ENCODE measurements at regions not wholly inside any gene's neighbourhood (a gene's known extent, or its start where the extent isn't known, plus 50 kb on each side); places are given as distances from the start of the nearest gene placed in this dataset.

- H3K27ac Mint-ChIP-seq (ENCODE audit: unreplicated experiment): no peak overlapping the region
- BruUV-seq (replicated peaks): no TSS peak
- ChIA-PET POLR2A (no interaction called here), CTCF (interaction anchor here (0.8 kb wide), 2 partner anchors 15 to 916 kb away, joined by 3 to 5 read pairs; no protein-coding TSS in a partner anchor)
- no peaks in the 10 kb centered on the region for H3K36me3 ChIP-seq (ENCODE audit: control insufficient read depth, insufficient read depth, low read length)
- no peaks in the 10 kb centered on the region for H3K27me3 Mint-ChIP-seq (ENCODE audit: insufficient read depth, unreplicated experiment)
- H3K4me1 Mint-ChIP-seq (ENCODE audit: low read depth, unreplicated experiment): peaks cover 31% of the 10 kb centered on the region
- peaks cover 34% of the 10 kb centered on the region for H3K4me1 ChIP-seq
- no peaks in the 10 kb centered on the region for H3K9me3 Mint-ChIP-seq (ENCODE audit: unreplicated experiment)
- peaks cover 4% of the 10 kb centered on the region for H3K36me3 Mint-ChIP-seq (ENCODE audit: insufficient read depth, unreplicated experiment)
- 0 out of 2 replicates have a peak, but pooled peaks cover 3% of the 10 kb centered on the region for H3K9me3 ChIP-seq
- TF ChIP-seq, protein P1, sequence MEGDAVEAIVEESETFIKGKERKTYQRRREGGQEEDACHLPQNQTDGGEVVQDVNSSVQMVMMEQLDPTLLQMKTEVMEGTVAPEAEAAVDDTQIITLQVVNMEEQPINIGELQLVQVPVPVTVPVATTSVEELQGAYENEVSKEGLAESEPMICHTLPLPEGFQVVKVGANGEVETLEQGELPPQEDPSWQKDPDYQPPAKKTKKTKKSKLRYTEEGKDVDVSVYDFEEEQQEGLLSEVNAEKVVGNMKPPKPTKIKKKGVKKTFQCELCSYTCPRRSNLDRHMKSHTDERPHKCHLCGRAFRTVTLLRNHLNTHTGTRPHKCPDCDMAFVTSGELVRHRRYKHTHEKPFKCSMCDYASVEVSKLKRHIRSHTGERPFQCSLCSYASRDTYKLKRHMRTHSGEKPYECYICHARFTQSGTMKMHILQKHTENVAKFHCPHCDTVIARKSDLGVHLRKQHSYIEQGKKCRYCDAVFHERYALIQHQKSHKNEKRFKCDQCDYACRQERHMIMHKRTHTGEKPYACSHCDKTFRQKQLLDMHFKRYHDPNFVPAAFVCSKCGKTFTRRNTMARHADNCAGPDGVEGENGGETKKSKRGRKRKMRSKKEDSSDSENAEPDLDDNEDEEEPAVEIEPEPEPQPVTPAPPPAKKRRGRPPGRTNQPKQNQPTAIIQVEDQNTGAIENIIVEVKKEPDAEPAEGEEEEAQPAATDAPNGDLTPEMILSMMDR (IDR thresholded peaks at IDR 0.05; ENCODE audit: insufficient read depth in 1 of 2, low read depth in 1 of 2, low read length in 1 of 2, severe bottlenecking in 1 of 2, unreplicated experiment in 1 of 2): no peak
- no peak overlapping the region for H3K4me3 Mint-ChIP-seq (ENCODE audit: unreplicated experiment)
- no peaks in the 10 kb centered on the region for H3K27me3 ChIP-seq (replicated peaks; ENCODE audit: control insufficient read depth, insufficient read depth, low read length)
- intact Hi-C loops (cut with micrococcal nuclease; ENCODE audit: unreplicated experiment): loop anchor here (1.0 to 2.0 kb wide), 6 partner anchors 15 to 917 kb away; no protein-coding TSS in a partner anchor
- H3K4me3 ChIP-seq (ENCODE audit: low read depth, low read length): no peak overlapping the region
- no peak for DNase-seq
Observed at GRCh38 chr3:188037965-188038581, 115.9 kb upstream of the LPP start.

DNA sequence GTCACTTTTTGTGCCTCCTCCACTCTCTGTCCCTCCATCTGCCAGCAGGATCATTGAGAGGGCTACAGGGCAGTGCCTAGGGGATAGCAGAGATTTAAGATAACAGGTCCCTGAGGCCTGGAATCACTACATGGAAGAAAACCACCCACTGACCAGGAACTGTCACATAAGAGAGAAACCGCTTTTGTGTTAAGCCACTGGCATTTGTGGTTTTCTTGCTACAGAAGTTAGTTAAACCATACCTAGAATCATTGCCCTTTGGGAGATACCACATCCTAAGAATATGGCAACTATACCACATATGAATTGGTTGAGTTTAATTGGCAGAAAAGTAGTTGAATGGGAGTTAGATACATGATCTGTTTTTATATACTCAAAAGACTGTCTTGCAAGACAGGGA, 112.8 kb upstream of the LPP start:
- intact Hi-C loops (cut with micrococcal nuclease; ENCODE audit: unreplicated experiment): no loop called here
- H3K4me3 ChIP-seq (ENCODE audit: low read depth, low read length): no peak overlapping the region
- H3K9me3 Mint-ChIP-seq (ENCODE audit: unreplicated experiment): no peaks in the 10 kb centered on the region
- CTCF ChIA-PET: no interaction called here
- peaks cover 22% of the 10 kb centered on the region for H3K4me1 ChIP-seq
- no peaks in the 10 kb centered on the region for H3K9me3 ChIP-seq
- peaks cover 4% of the 10 kb centered on the region for H3K36me3 Mint-ChIP-seq (ENCODE audit: insufficient read depth, unreplicated experiment)
- no peaks in the 10 kb centered on the region for H3K27me3 ChIP-seq (replicated peaks; ENCODE audit: control insufficient read depth, insufficient read depth, low read length)
- H3K36me3 ChIP-seq (ENCODE audit: control insufficient read depth, insufficient read depth, low read length): no peaks in the 10 kb centered on the region
- DNase-seq: no peak
- H3K27me3 Mint-ChIP-seq (ENCODE audit: insufficient read depth, unreplicated experiment): no peaks in the 10 kb centered on the region
- POLR2A ChIA-PET: no interaction called here
- no peak overlapping the region for H3K27ac Mint-ChIP-seq (ENCODE audit: unreplicated experiment)
- TF ChIP-seq, protein P1 (IDR thresholded peaks at IDR 0.05; ENCODE audit: insufficient read depth in 1 of 2, low read depth in 1 of 2, low read length in 1 of 2, severe bottlenecking in 1 of 2, unreplicated experiment in 1 of 2): no peak
- no TSS peak for BruUV-seq (replicated peaks)
- H3K4me1 Mint-ChIP-seq (ENCODE audit: low read depth, unreplicated experiment): peaks cover 21% of the 10 kb centered on the region
- H3K4me3 Mint-ChIP-seq (ENCODE audit: unreplicated experiment): no peak overlapping the region

GRCh38 chr3:188041895-188042294, 112.1 kb upstream of the LPP start:
- no peaks in the 10 kb centered on the region for H3K36me3 ChIP-seq (ENCODE audit: control insufficient read depth, insufficient read depth, low read length)
- intact Hi-C loops (cut with micrococcal nuclease; ENCODE audit: unreplicated experiment): no loop called here
- TF ChIP-seq, protein P1 (IDR thresholded peaks at IDR 0.05; ENCODE audit: insufficient read depth in 1 of 2, low read depth in 1 of 2, low read length in 1 of 2, severe bottlenecking in 1 of 2, unreplicated experiment in 1 of 2): no peak

More at GRCh38 chr3:188041895-188042294, 112.1 kb upstream of the LPP start:
- peaks cover 14% of the 10 kb centered on the region for H3K4me1 Mint-ChIP-seq (ENCODE audit: low read depth, unreplicated experiment)
- H3K36me3 Mint-ChIP-seq (ENCODE audit: insufficient read depth, unreplicated experiment): peaks cover 4% of the 10 kb centered on the region
- peaks cover 26% of the 10 kb centered on the region for H3K4me1 ChIP-seq
- H3K27me3 Mint-ChIP-seq (ENCODE audit: insufficient read depth, unreplicated experiment): no peaks in the 10 kb centered on the region
- H3K4me3 Mint-ChIP-seq (ENCODE audit: unreplicated experiment): no peak overlapping the region
- no peak overlapping the region for H3K27ac Mint-ChIP-seq (ENCODE audit: unreplicated experiment)
- no peaks in the 10 kb centered on the region for H3K9me3 ChIP-seq
- no peak overlapping the region for H3K4me3 ChIP-seq (ENCODE audit: low read depth, low read length)
- ChIA-PET POLR2A (interaction anchor here (0.6 kb wide), 1 partner anchor 109 kb away, joined by 4 read pairs; no protein-coding TSS in a partner anchor), CTCF (interaction anchor here (1.4 kb wide), 1 partner anchor 9 kb away, joined by 4 read pairs; no protein-coding TSS in a partner anchor)
- DNase-seq: no peak
- BruUV-seq (replicated peaks): no TSS peak
- no peaks in the 10 kb centered on the region for H3K27me3 ChIP-seq (replicated peaks; ENCODE audit: control insufficient read depth, insufficient read depth, low read length)
- no peaks in the 10 kb centered on the region for H3K9me3 Mint-ChIP-seq (ENCODE audit: unreplicated experiment)

All from Caco-2 (cell line).